ENCODE measurements at regions not wholly inside any gene's neighbourhood (a gene's known extent, or its start where the extent isn't known, plus 50 kb on each side); places are given as distances from the start of the nearest gene placed in this dataset.
A peak's percentile ranks its signal among the peaks of the same experiment; 100 is the strongest.

DNA sequence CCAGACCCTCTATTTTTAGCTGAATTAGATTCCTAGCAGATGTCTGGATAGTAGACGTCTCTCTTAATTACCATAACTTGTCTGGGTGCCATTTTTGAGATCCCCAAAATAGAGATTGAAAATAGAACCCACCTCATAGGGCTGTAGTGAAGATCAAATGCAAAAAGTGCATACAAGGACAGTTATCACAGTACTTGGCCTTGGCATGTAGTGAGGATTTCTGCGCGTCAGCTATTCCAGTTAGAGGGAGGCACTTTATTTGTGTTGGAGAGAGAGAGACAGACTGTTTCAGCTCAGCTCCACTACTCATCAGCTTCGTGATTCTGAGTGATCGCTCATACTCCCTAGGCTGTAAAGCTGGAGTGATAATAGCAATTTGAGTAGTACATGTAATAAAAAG is 59.6 kb upstream of the CDH13 start:
- Histone ChIP-seq H3K4me1 (no peaks in the 10 kb centered on the region), H3K27ac (replicated peaks in 1 of 4) (no peak overlapping the region), H3K9me3 (peaks cover 0 to 11% (median 5%) of the 10 kb centered on the region in 4 donors), H3K36me3 (no peaks in the 10 kb centered on the region), H3K27me3 (peaks cover 0 to 4% (median 0%) of the 10 kb centered on the region in 4 donors), H3K4me3 (no peak overlapping the region)
- intact Hi-C loops (cut with DNase I): no loop called here
- TF ChIP-seq, protein P1, sequence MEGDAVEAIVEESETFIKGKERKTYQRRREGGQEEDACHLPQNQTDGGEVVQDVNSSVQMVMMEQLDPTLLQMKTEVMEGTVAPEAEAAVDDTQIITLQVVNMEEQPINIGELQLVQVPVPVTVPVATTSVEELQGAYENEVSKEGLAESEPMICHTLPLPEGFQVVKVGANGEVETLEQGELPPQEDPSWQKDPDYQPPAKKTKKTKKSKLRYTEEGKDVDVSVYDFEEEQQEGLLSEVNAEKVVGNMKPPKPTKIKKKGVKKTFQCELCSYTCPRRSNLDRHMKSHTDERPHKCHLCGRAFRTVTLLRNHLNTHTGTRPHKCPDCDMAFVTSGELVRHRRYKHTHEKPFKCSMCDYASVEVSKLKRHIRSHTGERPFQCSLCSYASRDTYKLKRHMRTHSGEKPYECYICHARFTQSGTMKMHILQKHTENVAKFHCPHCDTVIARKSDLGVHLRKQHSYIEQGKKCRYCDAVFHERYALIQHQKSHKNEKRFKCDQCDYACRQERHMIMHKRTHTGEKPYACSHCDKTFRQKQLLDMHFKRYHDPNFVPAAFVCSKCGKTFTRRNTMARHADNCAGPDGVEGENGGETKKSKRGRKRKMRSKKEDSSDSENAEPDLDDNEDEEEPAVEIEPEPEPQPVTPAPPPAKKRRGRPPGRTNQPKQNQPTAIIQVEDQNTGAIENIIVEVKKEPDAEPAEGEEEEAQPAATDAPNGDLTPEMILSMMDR (IDR thresholded peaks at IDR 0.05): no peak
- TF ChIP-seq POLR2A (IDR thresholded peaks at IDR 0.05; ENCODE audit: low read depth): no peak
- TF ChIP-seq POLR2AphosphoS5 (IDR thresholded peaks at IDR 0.05): no peak
- no peak for TF ChIP-seq EP300 (IDR thresholded peaks at IDR 0.05)
- DNase-seq (ENCODE audit: extremely low spot score): no peak
- 69% methylated on average over 5 of the region's 5 CpGs for WGBS

DNA sequence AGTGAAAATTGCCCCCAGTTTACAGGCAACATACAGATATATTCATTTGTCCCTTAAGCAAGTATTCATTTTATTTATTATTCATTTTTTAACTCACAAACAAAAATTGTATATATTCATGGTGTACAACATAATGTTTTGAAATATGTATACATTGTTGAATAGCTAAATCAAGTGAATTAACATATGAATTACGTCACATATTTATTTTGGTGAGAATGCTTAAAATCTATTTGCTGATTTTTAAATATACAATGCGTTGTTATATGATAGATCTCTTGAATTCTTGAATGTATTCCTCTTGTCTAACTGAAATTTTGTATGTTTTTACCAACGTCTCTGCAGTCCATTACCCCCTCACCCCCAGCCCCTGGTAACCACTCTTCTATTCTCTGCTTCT is 63.4 kb upstream of the CDH13 start:
- Histone ChIP-seq H3K4me1 (no peaks in the 10 kb centered on the region), H3K9me3 (peaks cover 0 to 11% (median 5%) of the 10 kb centered on the region in 4 donors), H3K27ac (replicated peaks in 1 of 4) (no peak overlapping the region), H3K4me3 (no peak overlapping the region), H3K27me3 (no peaks in the 10 kb centered on the region), H3K36me3 (no peaks in the 10 kb centered on the region)
- WGBS: 82% methylated on average over 3 of the region's 3 CpGs
- no peak for DNase-seq (ENCODE audit: extremely low spot score)
- intact Hi-C loops (cut with DNase I): no loop called here
- TF ChIP-seq POLR2A (IDR thresholded peaks at IDR 0.05; ENCODE audit: low read depth) (no peak), EP300 (IDR thresholded peaks at IDR 0.05) (no peak), POLR2AphosphoS5 (IDR thresholded peaks at IDR 0.05) (no peak)
- TF ChIP-seq, protein P1 (IDR thresholded peaks at IDR 0.05): no peak

DNA sequence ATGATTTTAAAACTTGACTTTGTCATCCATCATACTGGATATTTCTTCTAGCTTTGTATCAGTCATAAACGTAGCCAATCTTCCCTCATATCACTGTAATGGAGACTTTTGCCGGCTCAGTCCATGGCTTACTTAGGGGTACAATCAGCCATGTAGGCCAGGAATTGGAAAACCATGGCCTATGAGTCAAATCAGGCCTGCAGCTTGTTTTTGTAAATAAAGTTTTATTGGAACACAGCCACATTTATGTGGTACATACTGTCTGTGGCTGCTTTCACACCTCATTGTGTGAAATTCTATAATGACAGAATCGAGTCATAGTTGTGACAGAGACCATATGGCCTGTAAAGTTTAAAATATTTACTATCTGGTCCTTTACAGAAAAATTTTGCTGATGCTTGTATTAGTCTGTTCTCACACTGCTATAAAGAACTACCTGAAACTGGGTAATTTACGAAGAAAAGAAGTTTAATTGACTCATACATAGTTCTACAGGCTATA is 64.5 kb upstream of the CDH13 start:
- no peak for DNase-seq (ENCODE audit: extremely low spot score)
- Histone ChIP-seq H3K27ac (replicated peaks in 1 of 4) (no peak overlapping the region), H3K4me1 (no peaks in the 10 kb centered on the region), H3K36me3 (no peaks in the 10 kb centered on the region), H3K27me3 (no peaks in the 10 kb centered on the region), H3K9me3 (peaks cover 0 to 11% (median 5%) of the 10 kb centered on the region in 4 donors), H3K4me3 (no peak overlapping the region)
- WGBS: 80% methylated on average over 4 of the region's 4 CpGs
- intact Hi-C loops (cut with DNase I): no loop called here
- TF ChIP-seq POLR2A (IDR thresholded peaks at IDR 0.05; ENCODE audit: low read depth) (no peak), EP300 (IDR thresholded peaks at IDR 0.05) (no peak), POLR2AphosphoS5 (IDR thresholded peaks at IDR 0.05) (no peak)
- TF ChIP-seq, protein P1 (IDR thresholded peaks at IDR 0.05): no peak

DNA sequence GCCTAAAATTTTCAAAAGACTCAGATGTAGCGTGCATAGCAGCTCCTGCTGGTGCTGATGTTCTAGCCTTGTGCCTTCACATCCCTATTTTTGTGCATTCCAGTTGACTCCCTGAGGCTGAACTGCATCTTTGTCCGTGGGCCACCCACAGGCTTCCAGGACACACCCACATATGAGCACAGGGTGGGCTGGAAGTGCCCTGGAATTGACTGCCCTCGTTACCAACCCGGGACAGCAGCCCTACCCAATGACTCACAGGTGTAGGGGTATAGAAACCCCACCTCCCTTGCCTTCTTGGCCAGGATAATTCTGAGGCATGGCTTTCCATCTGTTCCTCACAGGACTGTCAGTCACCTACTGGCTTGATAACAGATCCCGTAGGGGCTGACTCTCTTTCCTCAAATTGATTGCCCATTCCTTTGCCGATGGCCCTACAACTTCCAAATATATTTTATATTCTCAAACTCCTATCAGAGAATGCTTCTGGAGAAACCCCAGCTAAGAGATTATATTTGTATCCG is 65.9 kb upstream of the CDH13 start:
- Histone ChIP-seq H3K36me3 (no peaks in the 10 kb centered on the region), H3K4me3 (no peak overlapping the region), H3K4me1 (no peaks in the 10 kb centered on the region), H3K9me3 (peaks cover 0 to 11% (median 5%) of the 10 kb centered on the region in 4 donors), H3K27ac (replicated peaks in 1 of 4) (no peak overlapping the region), H3K27me3 (no peaks in the 10 kb centered on the region)
- intact Hi-C loops (cut with DNase I): no loop called here
- peak; percentile 68 for DNase-seq (ENCODE audit: extremely low spot score)
- 81% methylated on average over 7 of the region's 7 CpGs for WGBS
- TF ChIP-seq POLR2A (IDR thresholded peaks at IDR 0.05; ENCODE audit: low read depth): no peak
- TF ChIP-seq EP300 (IDR thresholded peaks at IDR 0.05): no peak
- no peak for TF ChIP-seq POLR2AphosphoS5 (IDR thresholded peaks at IDR 0.05)
- TF ChIP-seq, protein P1 (IDR thresholded peaks at IDR 0.05): no peak
